A673 (cell line): ENCODE measurements at regions not wholly inside any gene's neighbourhood (a gene's known extent, or its start where the extent isn't known, plus 50 kb on each side); places are given as distances from the start of the nearest gene placed in this dataset.

Experiments
- BruUV-seq: library from RNA; stranded (reverse); fragments of 400-500 nt; replicated peaks from 2 replicates; lab custom pipeline; 2021; lab: Mats Ljungman, UMichigan
- CTCF ChIA-PET: fragments of 300-600 bp; sonication (Branson Sonifier 250); formaldehyde crosslinking; loops from one replicate; lab custom pipeline; 2022; ENCODE audit warnings: antibody characterized with exemption; lab: Charles Lee
- POLR2A ChIA-PET: fragments of 300-600 bp; sonication (Branson Sonifier 250); formaldehyde crosslinking; loops from one replicate; lab custom pipeline; 2022; ENCODE audit warnings: antibody characterized with exemption; ENCODE audit not compliant: low non-redundant PET; lab: Charles Lee
- DNase-seq: peaks from one replicate; pipeline ENCODE4 v3.0.0-alpha.2; 2015; ENCODE audit warnings: low spot score
- H3K27ac ChIP-seq: fragments of 200-600 bp; sonication (generic); 2 replicates; pipeline ENCODE4 v1.5.1; 2016; ENCODE audit warnings: mixed run types, low read depth, mild to moderate bottlenecking, mixed read lengths, antibody characterized with exemption, low read length; ENCODE audit not compliant: poor library complexity, severe bottlenecking
- H3K27me3 ChIP-seq: fragments of 200-600 bp; sonication (generic); replicated peaks from 2 replicates; pipeline ENCODE4 v1.6.1; 2017; ENCODE audit warnings: mixed run types, low read depth, mild to moderate bottlenecking, mixed read lengths, antibody characterized with exemption, low read length; ENCODE audit not compliant: insufficient read depth, poor library complexity
- H3K36me3 ChIP-seq: fragments of 200-600 bp; sonication (generic); 2 replicates; pipeline ENCODE4 v1.6.1; 2016; ENCODE audit warnings: mixed run types, mild to moderate bottlenecking, mixed read lengths, antibody characterized with exemption, low read length; ENCODE audit not compliant: insufficient read depth, poor library complexity, severe bottlenecking
- H3K4me1 ChIP-seq: fragments of 200-600 bp; sonication (generic); 2 replicates; pipeline ENCODE4 v1.6.1; 2017; ENCODE audit warnings: mixed run types, mild to moderate bottlenecking, mixed read lengths, antibody characterized with exemption, low read length; ENCODE audit not compliant: insufficient read depth, poor library complexity, severe bottlenecking
- H3K4me3 ChIP-seq: fragments of 200-600 bp; sonication (generic); 2 replicates; pipeline ENCODE4 v1.5.1; 2016; ENCODE audit warnings: low read depth, mixed run types, mild to moderate bottlenecking, mixed read lengths, low read length; ENCODE audit not compliant: poor library complexity, severe bottlenecking
- H3K9me3 ChIP-seq: fragments of 200-600 bp; sonication (generic); 2 replicates; pipeline ENCODE4 v1.6.1; 2016; ENCODE audit warnings: mixed run types, low read depth, mild to moderate bottlenecking, mixed read lengths, antibody characterized with exemption, low read length; ENCODE audit not compliant: poor library complexity, severe bottlenecking
- CTCF ChIP-seq: fragments of 300-800, 200-600 bp; sonication (generic); conservative IDR thresholded peaks from 2 replicates; pipeline ENCODE4 v1.5.1; 2017; ENCODE audit warnings: low read depth, mild to moderate bottlenecking, antibody characterized with exemption, low read length, moderate library complexity, mixed read lengths
- EZH2 ChIP-seq: fragments of 200-600 bp; sonication (generic); IDR thresholded peaks from 2 replicates; pipeline ENCODE4 v1.6.1; 2017; ENCODE audit warnings: borderline replicate concordance, low read depth, mild to moderate bottlenecking, mixed read lengths, antibody characterized with exemption, low read length; ENCODE audit not compliant: poor library complexity, severe bottlenecking
- intact Hi-C: fragments of 100-400 bp; cut with micrococcal nuclease; formaldehyde crosslinking; loops from one replicate; pipeline ENCODE4 v1.10.0; 2022; ENCODE audit not compliant: unreplicated experiment

- H3K4me3 ChIP-seq = no peak overlapping the region
- H3K36me3 ChIP-seq = no peaks in the 10 kb centered on the region
- H3K4me1 ChIP-seq = no peaks in the 10 kb centered on the region
- BruUV-seq = no TSS peak
- no peaks in the 10 kb centered on the region for H3K27me3 ChIP-seq
- DNase-seq = no peak
- TF ChIP-seq CTCF (no peak), EZH2 (no peak)
- intact Hi-C loops = no loop called here
- ChIA-PET CTCF (no interaction called here), POLR2A (no interaction called here)
- H3K9me3 ChIP-seq = no peaks in the 10 kb centered on the region
- H3K27ac ChIP-seq = no peak overlapping the region
Measured at GRCh38 chrX:39595977-39596376, 501.8 kb downstream of the BCOR start.

- POLR2A ChIA-PET = no interaction called here
- no peak for TF ChIP-seq CTCF
- no peak for TF ChIP-seq EZH2
- Histone ChIP-seq H3K27me3 (no peaks in the 10 kb centered on the region), H3K4me3 (no peak overlapping the region), H3K4me1 (no peaks in the 10 kb centered on the region), H3K27ac (no peak overlapping the region), H3K9me3 (no peaks in the 10 kb centered on the region), H3K36me3 (no peaks in the 10 kb centered on the region)
- CTCF ChIA-PET = no interaction called here
- no peak for DNase-seq
- intact Hi-C loops = no loop called here
- BruUV-seq = no TSS peak
Measured at GRCh38 chrX:39596437-39596836, 501.3 kb downstream of the BCOR start.

- H3K4me1 ChIP-seq = no peaks in the 10 kb centered on the region
- H3K36me3 ChIP-seq = no peaks in the 10 kb centered on the region
- no peak for TF ChIP-seq EZH2
- TF ChIP-seq CTCF = no peak
- intact Hi-C loops = no loop called here
- ChIA-PET CTCF (no interaction called here), POLR2A (no interaction called here)
- no TSS peak for BruUV-seq
- DNase-seq = no peak
- no peaks in the 10 kb centered on the region for H3K27me3 ChIP-seq
- H3K27ac ChIP-seq = no peak overlapping the region
- no peaks in the 10 kb centered on the region for H3K9me3 ChIP-seq
- H3K4me3 ChIP-seq = no peak overlapping the region
Measured at GRCh38 chrX:39599339-39599738, 498.4 kb downstream of the BCOR start.
